Lung (tissue), 11 donors: ENCODE measurements at regions not wholly inside any gene's neighbourhood (a gene's known extent, or its start where the extent isn't known, plus 50 kb on each side); places are given as distances from the start of the nearest gene placed in this dataset.
"Not testable (repeated sequence)": the region's sequence is repeated elsewhere in the genome, so short reads cannot be mapped to it uniquely, and the experiment has no call there.

Source experiments
- ATAC-seq: fragments of 200-7000 bp; cut with Tn5 transposase; one replicate; pipeline ENCODE4 v1.9.1; 2020; ENCODE audit warnings: moderate number of reproducible peaks; ENCODE audit not compliant: insufficient read depth, low FRiP score
- DNase-seq, 3 donors: peaks; one replicate each; pipeline ENCODE4 v3.0.0-alpha.2; 2013 to 2017
- H3K27ac ChIP-seq, 2 donors: one replicate each; pipeline ENCODE4 v1.5.1; 2013; ENCODE audit warnings: mild to moderate bottlenecking in 2 of 2, moderate library complexity in 2 of 2, control low read depth in 1 of 2, inconsistent platforms in 1 of 2, low read depth in 1 of 2, low read length in 1 of 2
- H3K27me3 ChIP-seq, 3 donors: one replicate each; pipeline ENCODE4 v1.5.1; 2013; ENCODE audit warnings: low read length in 2 of 3; ENCODE audit not compliant: control insufficient read depth in 3 of 3, insufficient read depth in 3 of 3
- H3K36me3 ChIP-seq, 4 donors: one replicate each; pipeline ENCODE4 v1.5.1; 2013; ENCODE audit warnings: low read length in 4 of 4, mild to moderate bottlenecking in 1 of 4, moderate library complexity in 1 of 4; ENCODE audit not compliant: control insufficient read depth in 4 of 4, insufficient read depth in 4 of 4
- H3K4me1 ChIP-seq, 5 donors: one replicate each; pipeline ENCODE4 v1.5.1; 2013; ENCODE audit warnings: low read length in 5 of 5, mild to moderate bottlenecking in 2 of 5, moderate library complexity in 1 of 5; ENCODE audit not compliant: control insufficient read depth in 5 of 5, insufficient read depth in 5 of 5
- H3K4me3 ChIP-seq: one replicate; pipeline ENCODE4 v1.5.1; 2013; ENCODE audit warnings: mild to moderate bottlenecking, control low read depth, moderate library complexity
- H3K9ac ChIP-seq, 2 donors: one replicate each; pipeline ENCODE4 v1.5.1; 2013; ENCODE audit warnings: low read length in 2 of 2, control low read depth in 1 of 2; ENCODE audit not compliant: insufficient read depth in 1 of 2
- H3K9me3 ChIP-seq, 4 donors: one replicate each; pipeline ENCODE4 v1.5.1; 2013; ENCODE audit warnings: low read length in 3 of 4, mild to moderate bottlenecking in 1 of 4, moderate library complexity in 1 of 4; ENCODE audit not compliant: control insufficient read depth in 4 of 4, insufficient read depth in 3 of 4
- WGBS, 2 donors: extraction: QIAGEN DNeasy Blood & Tissue Kit; methylation state at CpG; one replicate each; pipeline ENCODE4 v1.1.7; 2013; 5-methylcytosine and 5-hydroxymethylcytosine counted together
- TF ChIP-seq, protein P1 (sequence below): IDR thresholded peaks from 2 replicates; pipeline ENCODE4 v1.5.1; 2012; ENCODE audit warnings: mild to moderate bottlenecking; ENCODE audit errors: control extremely low read depth, extremely low read depth
- donor health status: control.
- donor health status: control.
- donor health status: Bipolar disorder and iron deficiency.
- donor health status: healthy.
- donor health status: DM: yes; HTN: yes; CAD: no.

GRCh38 chr2:183829931-183830330 lies 705.7 kb downstream of the NUP35 start:
- Histone ChIP-seq H3K9ac (no peak overlapping the region), H3K27ac (no peak overlapping the region), H3K36me3 (no peaks in the 10 kb centered on the region), H3K9me3 (peaks cover 0 to 7% (median 0%) of the 10 kb centered on the region in 4 donors), H3K4me3 (no peak overlapping the region), H3K4me1 (no peaks in the 10 kb centered on the region), H3K27me3 (no peaks in the 10 kb centered on the region)
- DNase-seq (no peak), ATAC-seq (no peak)
- TF ChIP-seq, protein P1, sequence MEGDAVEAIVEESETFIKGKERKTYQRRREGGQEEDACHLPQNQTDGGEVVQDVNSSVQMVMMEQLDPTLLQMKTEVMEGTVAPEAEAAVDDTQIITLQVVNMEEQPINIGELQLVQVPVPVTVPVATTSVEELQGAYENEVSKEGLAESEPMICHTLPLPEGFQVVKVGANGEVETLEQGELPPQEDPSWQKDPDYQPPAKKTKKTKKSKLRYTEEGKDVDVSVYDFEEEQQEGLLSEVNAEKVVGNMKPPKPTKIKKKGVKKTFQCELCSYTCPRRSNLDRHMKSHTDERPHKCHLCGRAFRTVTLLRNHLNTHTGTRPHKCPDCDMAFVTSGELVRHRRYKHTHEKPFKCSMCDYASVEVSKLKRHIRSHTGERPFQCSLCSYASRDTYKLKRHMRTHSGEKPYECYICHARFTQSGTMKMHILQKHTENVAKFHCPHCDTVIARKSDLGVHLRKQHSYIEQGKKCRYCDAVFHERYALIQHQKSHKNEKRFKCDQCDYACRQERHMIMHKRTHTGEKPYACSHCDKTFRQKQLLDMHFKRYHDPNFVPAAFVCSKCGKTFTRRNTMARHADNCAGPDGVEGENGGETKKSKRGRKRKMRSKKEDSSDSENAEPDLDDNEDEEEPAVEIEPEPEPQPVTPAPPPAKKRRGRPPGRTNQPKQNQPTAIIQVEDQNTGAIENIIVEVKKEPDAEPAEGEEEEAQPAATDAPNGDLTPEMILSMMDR, result no peak
- 94% methylated on average over 2 of the region's 2 CpGs for WGBS, 2 donors

GRCh38 chr2:183837157-183837556 lies 712.9 kb downstream of the NUP35 start:
- 70% methylated on average over 2 of the region's 2 CpGs for WGBS, 2 donors

GRCh38 chr2:183838295-183838694 lies 714.1 kb downstream of the NUP35 start:
- Histone ChIP-seq H3K27me3 (no peaks in the 10 kb centered on the region), H3K9ac (no peak overlapping the region), H3K4me3 (no peak overlapping the region), H3K4me1 (no peaks in the 10 kb centered on the region), H3K9me3 (peaks cover 0 to 5% (median 0%) of the 10 kb centered on the region in 4 donors), H3K36me3 (no peaks in the 10 kb centered on the region), H3K27ac (no peak overlapping the region)
- no peak for ATAC-seq
- WGBS, 2 donors, result 82 to 93% methylated on average over 5 of the region's 5 CpGs
- TF ChIP-seq, protein P1, result no peak
- no peak for DNase-seq

More at GRCh38 chr2:183837157-183837556, 712.9 kb downstream of the NUP35 start:
- H3K4me1 ChIP-seq, result no peaks in the 10 kb centered on the region
- H3K27me3 ChIP-seq, result no peaks in the 10 kb centered on the region
- H3K36me3 ChIP-seq, result no peaks in the 10 kb centered on the region
- H3K9ac ChIP-seq, result no peak overlapping the region
- H3K27ac ChIP-seq, result no peak overlapping the region
- TF ChIP-seq, protein P1, result no peak
- ATAC-seq (no peak), DNase-seq (no peak)
- H3K4me3 ChIP-seq, result no peak overlapping the region
- peaks cover 0 to 5% (median 0%) of the 10 kb centered on the region in 4 donors for H3K9me3 ChIP-seq

DNA sequence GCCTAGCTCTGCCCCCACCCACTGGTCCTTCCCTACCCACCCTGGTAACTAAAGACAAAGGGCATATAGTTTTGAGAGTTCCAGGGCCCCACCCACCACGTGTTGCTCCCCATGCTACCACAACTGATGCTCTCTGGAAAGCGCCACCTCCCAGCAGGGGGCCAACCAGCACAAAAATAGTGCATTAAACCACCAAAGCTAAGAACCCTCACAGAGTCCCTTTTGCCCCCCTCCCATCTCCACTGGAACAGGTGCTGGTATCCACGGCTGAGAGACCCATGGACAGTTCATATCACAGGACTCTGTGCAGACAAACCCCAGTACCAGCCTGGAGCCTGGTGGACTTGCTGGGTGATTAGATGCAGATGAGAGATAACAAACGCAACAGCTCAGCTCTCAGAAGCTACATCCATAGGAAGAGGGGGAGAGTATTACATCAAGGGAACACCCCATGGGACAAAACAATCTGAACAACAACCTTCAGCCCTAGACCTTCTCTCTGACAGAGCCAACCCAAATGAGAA lies 715.9 kb downstream of the NUP35 start:
- TF ChIP-seq, protein P1, result no peak
- H3K9me3 ChIP-seq, result peaks cover 0 to 5% (median 0%) of the 10 kb centered on the region in 4 donors
- DNase-seq (no peak), ATAC-seq (no peak)
- no peak overlapping the region for H3K9ac ChIP-seq
- H3K4me3 ChIP-seq, result no peak overlapping the region
- H3K36me3 ChIP-seq, result no peaks in the 10 kb centered on the region
- H3K4me1 ChIP-seq, result no peaks in the 10 kb centered on the region
- H3K27me3 ChIP-seq, result no peaks in the 10 kb centered on the region
- no peak overlapping the region for H3K27ac ChIP-seq
- 51 to 71% methylated on average over 4 of the region's 4 CpGs for WGBS, 2 donors

- H3K9me3 ChIP-seq, DNase-seq, H3K4me1 ChIP-seq, H3K9ac ChIP-seq, H3K27ac ChIP-seq, H3K36me3 ChIP-seq, H3K4me3 ChIP-seq, ATAC-seq, H3K27me3 ChIP-seq: not testable (repeated sequence)
- 76 to 79% methylated on average over 9 to 11 of the region's 11 CpGs for WGBS, 2 donors
Measured at GRCh38 chr2:183849826-183850225, 725.6 kb downstream of the NUP35 start.
